ENCODE measurements at regions not wholly inside any gene's neighbourhood (a gene's known extent, or its start where the extent isn't known, plus 50 kb on each side); places are given as distances from the start of the nearest gene placed in this dataset.

- TF ChIP-seq CTCF (IDR thresholded peaks at IDR 0.05) (no peak), POLR2A (IDR thresholded peaks at IDR 0.05) (no peak)
These were observed 222.1 kb downstream of the SOX9 start for GRCh38 chr17:72342627-72343527.

Measured in testis (tissue), 2 donors.